KBM-7 (cell line): ENCODE measurements at regions not wholly inside any gene's neighbourhood (a gene's known extent, or its start where the extent isn't known, plus 50 kb on each side); places are given as distances from the start of the nearest gene placed in this dataset.

Experiments used
- DNase-seq: peaks from one replicate; pipeline ENCODE4 v3.0.0-alpha.2; 2015
- in situ Hi-C: fragments of 300-500 bp; cut with MboI; formaldehyde crosslinking; loops from 2 replicates; pipeline ENCODE4 v1.14.3; 2020; ENCODE audit warnings: low sequenced_read_pairs, low pct_unique_long_range_greater_than_20kb, mixed read lengths

- in situ Hi-C loops = no loop called here
- DNase-seq = no peak
Measured at GRCh38 chr11:104238916-104239315, 75.0 kb upstream of the PDGFD start.

DNA sequence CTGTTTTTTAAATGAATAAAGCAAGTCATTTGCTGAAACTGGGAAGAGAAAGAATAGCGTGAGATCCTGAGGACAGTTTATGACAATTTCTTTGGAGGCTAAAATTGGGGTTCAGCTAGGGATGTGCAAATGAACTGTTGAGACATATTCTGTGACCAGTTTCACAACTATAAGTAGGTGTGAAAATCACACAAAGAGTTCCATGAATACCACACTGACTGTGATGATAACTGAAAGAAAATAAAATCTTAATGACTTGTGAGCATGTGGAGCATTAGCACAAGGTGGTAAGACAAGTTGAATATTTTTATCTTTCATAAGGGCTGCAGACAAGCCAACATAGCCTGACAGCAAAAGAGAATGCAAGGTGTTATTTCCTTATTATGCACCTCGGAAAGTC, 61.1 kb upstream of the PDGFD start:
- in situ Hi-C loops = no loop called here

GRCh38 chr11:104222464-104222863, 58.5 kb upstream of the PDGFD start:
- no peak for DNase-seq
- in situ Hi-C loops = no loop called here

More for the DNA sequence above, 61.1 kb upstream of the PDGFD start:
- no peak for DNase-seq

DNA sequence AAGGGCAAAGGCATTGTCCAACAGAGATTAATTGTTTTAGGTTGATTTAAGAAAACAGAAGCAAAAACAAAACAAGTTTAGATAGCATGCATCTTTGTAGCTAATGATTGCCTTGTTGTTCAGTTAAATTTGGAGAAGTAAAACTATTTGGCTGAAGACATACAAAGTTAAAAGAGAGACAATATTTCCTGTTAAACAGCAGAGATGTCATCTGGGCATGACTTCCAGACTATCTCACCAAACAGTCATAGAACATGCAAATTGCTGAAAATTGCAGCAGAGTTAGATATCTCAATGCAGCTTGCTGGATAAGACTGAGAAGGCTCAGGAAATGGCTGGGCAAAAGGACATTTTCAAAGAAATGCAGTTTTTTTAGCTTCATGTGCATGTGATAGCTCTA, 57.5 kb upstream of the PDGFD start:
- in situ Hi-C loops = no loop called here
- DNase-seq = no peak

DNA sequence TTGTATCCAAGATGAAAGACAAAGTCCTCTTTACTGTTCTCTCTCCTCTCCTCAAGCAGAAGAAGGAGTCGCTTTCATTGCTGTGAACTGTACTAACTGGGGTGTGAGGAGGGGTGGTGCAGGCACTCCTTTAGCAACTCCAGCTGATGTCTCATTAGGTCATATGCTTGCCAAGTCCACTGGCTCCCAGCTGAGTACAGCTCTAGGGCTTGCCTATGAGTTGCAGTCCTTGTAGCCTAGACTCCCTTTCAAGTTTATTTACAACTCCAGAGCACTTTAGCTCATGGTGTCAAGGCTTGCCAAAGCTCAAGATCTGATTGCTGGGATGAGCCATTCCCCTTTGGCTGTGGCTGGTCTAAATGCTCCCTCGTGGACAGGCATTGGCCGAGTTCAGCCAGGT, 55.1 kb upstream of the PDGFD start:
- DNase-seq = no peak
- in situ Hi-C loops = no loop called here

DNA sequence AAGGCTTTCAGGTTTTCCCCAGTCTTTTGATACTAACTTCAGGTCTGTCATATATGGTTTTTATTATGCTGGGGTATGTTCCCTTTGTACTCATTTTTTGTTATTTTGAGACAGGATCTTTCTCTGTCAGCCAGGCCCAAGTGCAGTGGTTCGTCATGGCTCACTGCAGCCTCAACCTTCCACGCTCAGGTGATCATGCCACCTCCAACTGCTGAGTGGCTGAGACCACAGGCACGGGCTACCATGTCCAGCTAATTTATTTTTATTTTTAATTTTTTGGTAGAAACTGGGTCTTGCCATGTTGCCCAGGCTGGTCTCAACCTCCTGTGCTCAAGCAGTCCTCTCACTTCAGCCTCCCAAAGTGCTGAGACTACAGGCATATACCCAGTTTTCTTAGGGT, 50.6 kb upstream of the PDGFD start:
- in situ Hi-C loops = no loop called here
- no peak for DNase-seq
